ENCODE measurements at regions not wholly inside any gene's neighbourhood (a gene's known extent, or its start where the extent isn't known, plus 50 kb on each side); places are given as distances from the start of the nearest gene placed in this dataset.

DNA sequence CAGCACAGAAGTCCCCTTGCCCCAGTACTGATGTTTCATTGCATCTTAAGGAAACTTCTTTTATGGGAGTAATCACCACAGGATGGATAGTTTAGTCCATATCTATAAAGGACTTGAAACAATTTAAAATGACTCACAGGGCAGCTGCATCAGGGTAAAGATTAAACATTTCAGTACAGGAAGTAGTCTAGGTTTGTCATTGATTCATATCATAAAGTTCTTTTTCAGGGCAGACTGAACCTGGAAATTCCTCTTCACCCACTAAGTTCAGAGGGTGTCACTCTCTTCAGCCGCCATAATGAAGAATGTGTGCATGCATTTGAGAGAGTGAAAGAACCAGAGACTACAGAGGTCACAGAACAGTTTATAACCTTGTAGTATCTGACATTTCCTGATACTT is 296.3 kb upstream of the JAG1 start:
- TF ChIP-seq, protein P1, sequence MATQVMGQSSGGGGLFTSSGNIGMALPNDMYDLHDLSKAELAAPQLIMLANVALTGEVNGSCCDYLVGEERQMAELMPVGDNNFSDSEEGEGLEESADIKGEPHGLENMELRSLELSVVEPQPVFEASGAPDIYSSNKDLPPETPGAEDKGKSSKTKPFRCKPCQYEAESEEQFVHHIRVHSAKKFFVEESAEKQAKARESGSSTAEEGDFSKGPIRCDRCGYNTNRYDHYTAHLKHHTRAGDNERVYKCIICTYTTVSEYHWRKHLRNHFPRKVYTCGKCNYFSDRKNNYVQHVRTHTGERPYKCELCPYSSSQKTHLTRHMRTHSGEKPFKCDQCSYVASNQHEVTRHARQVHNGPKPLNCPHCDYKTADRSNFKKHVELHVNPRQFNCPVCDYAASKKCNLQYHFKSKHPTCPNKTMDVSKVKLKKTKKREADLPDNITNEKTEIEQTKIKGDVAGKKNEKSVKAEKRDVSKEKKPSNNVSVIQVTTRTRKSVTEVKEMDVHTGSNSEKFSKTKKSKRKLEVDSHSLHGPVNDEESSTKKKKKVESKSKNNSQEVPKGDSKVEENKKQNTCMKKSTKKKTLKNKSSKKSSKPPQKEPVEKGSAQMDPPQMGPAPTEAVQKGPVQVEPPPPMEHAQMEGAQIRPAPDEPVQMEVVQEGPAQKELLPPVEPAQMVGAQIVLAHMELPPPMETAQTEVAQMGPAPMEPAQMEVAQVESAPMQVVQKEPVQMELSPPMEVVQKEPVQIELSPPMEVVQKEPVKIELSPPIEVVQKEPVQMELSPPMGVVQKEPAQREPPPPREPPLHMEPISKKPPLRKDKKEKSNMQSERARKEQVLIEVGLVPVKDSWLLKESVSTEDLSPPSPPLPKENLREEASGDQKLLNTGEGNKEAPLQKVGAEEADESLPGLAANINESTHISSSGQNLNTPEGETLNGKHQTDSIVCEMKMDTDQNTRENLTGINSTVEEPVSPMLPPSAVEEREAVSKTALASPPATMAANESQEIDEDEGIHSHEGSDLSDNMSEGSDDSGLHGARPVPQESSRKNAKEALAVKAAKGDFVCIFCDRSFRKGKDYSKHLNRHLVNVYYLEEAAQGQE (IDR thresholded peaks at IDR 0.05; ENCODE audit: borderline replicate concordance), result no peak
- TF ChIP-seq, protein P2, sequence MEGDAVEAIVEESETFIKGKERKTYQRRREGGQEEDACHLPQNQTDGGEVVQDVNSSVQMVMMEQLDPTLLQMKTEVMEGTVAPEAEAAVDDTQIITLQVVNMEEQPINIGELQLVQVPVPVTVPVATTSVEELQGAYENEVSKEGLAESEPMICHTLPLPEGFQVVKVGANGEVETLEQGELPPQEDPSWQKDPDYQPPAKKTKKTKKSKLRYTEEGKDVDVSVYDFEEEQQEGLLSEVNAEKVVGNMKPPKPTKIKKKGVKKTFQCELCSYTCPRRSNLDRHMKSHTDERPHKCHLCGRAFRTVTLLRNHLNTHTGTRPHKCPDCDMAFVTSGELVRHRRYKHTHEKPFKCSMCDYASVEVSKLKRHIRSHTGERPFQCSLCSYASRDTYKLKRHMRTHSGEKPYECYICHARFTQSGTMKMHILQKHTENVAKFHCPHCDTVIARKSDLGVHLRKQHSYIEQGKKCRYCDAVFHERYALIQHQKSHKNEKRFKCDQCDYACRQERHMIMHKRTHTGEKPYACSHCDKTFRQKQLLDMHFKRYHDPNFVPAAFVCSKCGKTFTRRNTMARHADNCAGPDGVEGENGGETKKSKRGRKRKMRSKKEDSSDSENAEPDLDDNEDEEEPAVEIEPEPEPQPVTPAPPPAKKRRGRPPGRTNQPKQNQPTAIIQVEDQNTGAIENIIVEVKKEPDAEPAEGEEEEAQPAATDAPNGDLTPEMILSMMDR (IDR thresholded peaks at IDR 0.05; ENCODE audit: poor library complexity, severe bottlenecking), result no peak
- TF ChIP-seq POLR2AphosphoS5 (IDR thresholded peaks at IDR 0.05), result no peak
- TF ChIP-seq RAD21 (conservative IDR thresholded peaks at IDR 0.05), result no peak
- no peak for TF ChIP-seq EP300 (conservative IDR thresholded peaks at IDR 0.05; ENCODE audit: poor library complexity, severe bottlenecking)
- no peak for TF ChIP-seq SMC3 (conservative IDR thresholded peaks at IDR 0.05; ENCODE audit: poor library complexity)
- no peak for TF ChIP-seq TAF1 (IDR thresholded peaks at IDR 0.05; ENCODE audit: low read depth)
- no peak for TF ChIP-seq EZH2 (IDR thresholded peaks at IDR 0.05; ENCODE audit: borderline replicate concordance, insufficient read depth, low read length, poor library complexity, severe bottlenecking)
- TF ChIP-seq MXI1 (conservative IDR thresholded peaks at IDR 0.05; ENCODE audit: poor library complexity, severe bottlenecking), result no peak

Data from neural cell (in vitro differentiated cells).